K562 (cell line): ENCODE measurements at regions not wholly inside any gene's neighbourhood (a gene's known extent, or its start where the extent isn't known, plus 50 kb on each side); places are given as distances from the start of the nearest gene placed in this dataset.

Experiments
- ATAC-seq: fragments of 200-7000 bp; cut with Tn5 transposase; 3 replicates; pipeline ENCODE4 v1.9.1; 2020; ENCODE audit warnings: moderate library complexity
- BruUV-seq: library from RNA; stranded (reverse); fragments of 400-500 nt; replicated peaks from 2 replicates; lab custom pipeline; 2021; lab: Mats Ljungman, UMichigan
- CTCF ChIA-PET: fragments of 300-600 bp; formaldehyde crosslinking; extraction: SDS; loops from one replicate; lab custom pipeline; 2021; ENCODE audit warnings: low intra/inter-chr PET ratio; lab: Yijun Ruan, JAX
- POLR2A ChIA-PET: fragments of 300-600, 350-650 bp; sonication (Branson Sonifier 250); formaldehyde crosslinking; extraction: SDS; loops from one replicate; lab custom pipeline; 2021; ENCODE audit warnings: antibody characterized with exemption, inconsistent platforms; lab: Yijun Ruan, JAX
- DNase-seq, 4 experiments: peaks; one replicate each; pipeline versions ENCODE4 v3.0.0 to v3.0.0-alpha.2; 2011 to 2018; ENCODE audit warnings: low spot score in 3 of 4, mixed read lengths in 3 of 4; ENCODE audit errors: extremely low read depth in 1 of 4
- FAIRE-seq: peaks from 2 replicates; lab custom pipeline; 2011; peaks lifted over from hg19 to GRCh38; lab: Jason Lieb, UNC
- H2AFZ ChIP-seq: 2 replicates; pipeline ENCODE4 v1.6.0; 2011; ENCODE audit warnings: low read depth, low read length, control low read depth, inconsistent platforms
- H3K27ac ChIP-seq: fragments of 200-600 bp; 3 replicates; pipeline ENCODE4 v1.8.0; 2011; ENCODE audit warnings: low read depth, mild to moderate bottlenecking, control low read depth, inconsistent platforms, low read length, moderate library complexity, mixed read lengths; ENCODE audit errors: extremely low read depth
- H3K27me3 ChIP-seq, 2 experiments: fragments of 300-600 bp in 1 of 2; 2 replicates in 1 of 2; 3 replicates in 1 of 2; pipeline versions ENCODE4 v1.6.0 to v1.8.0; 2011; ENCODE audit warnings: inconsistent platforms in 2 of 2, low read length in 2 of 2, mild to moderate bottlenecking in 1 of 2, mixed read lengths in 1 of 2, moderate library complexity in 1 of 2; ENCODE audit not compliant: control insufficient read depth in 2 of 2, insufficient read depth in 2 of 2
- H3K36me3 ChIP-seq: fragments of 300-600 bp; 3 replicates; pipeline ENCODE4 v1.8.0; 2011; ENCODE audit warnings: mild to moderate bottlenecking, low read length, inconsistent platforms; ENCODE audit not compliant: control insufficient read depth, insufficient read depth
- H3K4me1 ChIP-seq, 2 experiments: fragments of 200-600 bp in 1 of 2; replicated peaks in 1 of 2; 2 replicates in 1 of 2; 3 replicates in 1 of 2; pipeline versions ENCODE4 v1.5.1 to v1.8.0; 2011; ENCODE audit warnings: inconsistent platforms in 2 of 2, low read length in 2 of 2, mild to moderate bottlenecking in 1 of 2, mixed read lengths in 1 of 2, moderate library complexity in 1 of 2; ENCODE audit not compliant: control insufficient read depth in 2 of 2, insufficient read depth in 2 of 2
- H3K4me2 ChIP-seq: 2 replicates; pipeline ENCODE4 v1.6.1; 2011; ENCODE audit warnings: low read length, control low read depth, inconsistent platforms, mixed read lengths; ENCODE audit not compliant: insufficient read depth
- H3K4me3 ChIP-seq: fragments of 200-600 bp; sonication (generic), shearing (Covaris generic); 2 replicates; pipeline ENCODE4 v1.5.1; 2016; ENCODE audit warnings: control low read depth, inconsistent platforms
- H3K79me2 ChIP-seq: fragments of 200-600 bp; 3 replicates; pipeline ENCODE4 v1.8.0; 2011; ENCODE audit warnings: low read length, inconsistent platforms; ENCODE audit not compliant: control insufficient read depth, insufficient read depth
- H3K9ac ChIP-seq, 2 experiments: 2 replicates each; pipeline versions ENCODE4 v1.6.0 to v1.6.1; 2011; ENCODE audit warnings: low read depth in 2 of 2, low read length in 2 of 2, control low read depth in 1 of 2, inconsistent platforms in 1 of 2, mild to moderate bottlenecking in 1 of 2, mixed read lengths in 1 of 2; ENCODE audit not compliant: insufficient read depth in 1 of 2
- H3K9me1 ChIP-seq: one replicate; pipeline ENCODE4 v1.6.0; 2011; ENCODE audit warnings: inconsistent platforms, mild to moderate bottlenecking, low read length, moderate library complexity; ENCODE audit not compliant: control insufficient read depth, insufficient read depth
- H3K9me3 ChIP-seq: replicated peaks from 2 replicates; pipeline ENCODE4 v1.5.1; 2011; ENCODE audit warnings: low read depth, low read length, inconsistent platforms; ENCODE audit not compliant: control insufficient read depth, insufficient read depth
- H4K20me1 ChIP-seq: replicated peaks from 2 replicates; pipeline ENCODE4 v1.6.1; 2011; ENCODE audit warnings: low read length, inconsistent platforms, mixed read lengths; ENCODE audit not compliant: control insufficient read depth, insufficient read depth
- IFI16 ChIP-seq: fragments of 250-450 bp; sonication (Bioruptor Pico); IDR thresholded peaks from 2 replicates; pipeline ENCODE4 v2.1.2; 2022; ENCODE audit warnings: mild to moderate bottlenecking, inconsistent platforms
- KDM1A ChIP-seq, 2 experiments: fragments of 450-650 bp; IDR thresholded peaks; 2 replicates each; pipeline ENCODE4 v1.6.1; 2016; ENCODE audit warnings: mild to moderate bottlenecking in 2 of 2
- SP2 ChIP-seq: IDR thresholded peaks from 2 replicates; pipeline ENCODE4 v1.6.1; 2011; ENCODE audit warnings: mild to moderate bottlenecking, low read depth, low read length, moderate library complexity; ENCODE audit not compliant: poor library complexity, severe bottlenecking; ENCODE audit errors: extremely low read depth
- WGBS: fragments of 100-300 bp; shearing (Covaris generic); methylation state at CpG from one replicate; pipeline ENCODE4 v1.1.6; 2016; ENCODE audit warnings: low coverage, mixed read lengths; ENCODE audit not compliant: insufficient coverage; ENCODE audit errors: missing lambda C conversion rate; 5-methylcytosine and 5-hydroxymethylcytosine counted together
- in situ Hi-C: fragments of 300-500 bp; cut with MboI; formaldehyde crosslinking; loops from 4 replicates; pipeline ENCODE4 v1.15.0; 2018; ENCODE audit warnings: inconsistent platforms, mixed read lengths
- intact Hi-C: fragments of 100-400 bp; cut with micrococcal nuclease; formaldehyde crosslinking; loops from 2 replicates; pipeline ENCODE4 v1.14.2; 2022
- TF ChIP-seq, protein P1 (sequence below): fragments of 450-650 bp; IDR thresholded peaks from 2 replicates; pipeline ENCODE4 v1.6.1; 2016

DNA sequence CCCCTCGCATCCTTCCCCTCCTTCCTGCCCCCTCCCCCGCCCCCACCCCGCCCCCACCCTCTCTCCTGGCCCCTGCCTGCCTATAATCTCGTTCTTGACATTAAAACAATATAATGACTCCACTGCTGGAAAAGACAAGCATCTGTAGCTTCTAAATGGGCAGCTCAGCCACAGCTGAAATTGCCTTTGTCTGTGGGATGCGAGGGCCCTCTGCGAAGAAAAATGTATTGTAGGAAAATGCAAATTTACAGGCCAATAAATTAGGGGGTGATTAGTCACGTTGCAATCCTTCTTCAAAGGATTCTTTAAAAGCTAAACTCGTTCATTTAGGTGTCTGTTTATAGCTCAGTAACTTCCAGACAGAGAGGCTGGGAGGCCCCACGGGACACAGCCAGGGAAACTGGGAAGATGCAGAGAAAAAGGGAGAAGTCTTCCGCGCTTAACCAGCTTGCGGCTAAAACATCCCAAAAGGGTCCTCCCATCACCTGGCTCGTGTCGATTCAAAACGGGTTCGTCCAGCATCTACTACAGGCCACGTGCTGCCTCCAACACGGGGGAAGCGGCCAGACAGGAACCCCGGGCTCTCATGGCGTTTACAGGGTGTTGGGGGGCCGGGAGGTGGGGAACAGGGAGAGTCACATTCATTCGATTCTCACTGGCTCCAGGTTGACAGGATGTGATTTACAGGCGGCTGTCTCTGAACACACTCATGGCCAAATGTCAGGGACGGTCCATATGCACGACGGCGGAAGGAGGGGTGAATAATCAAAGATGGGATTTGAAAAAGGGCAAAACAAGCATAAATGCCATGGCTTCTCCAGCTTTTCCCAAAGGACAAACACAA is 100.5 kb upstream of the ZBTB40 start (continued):
- TF ChIP-seq, protein P1, sequence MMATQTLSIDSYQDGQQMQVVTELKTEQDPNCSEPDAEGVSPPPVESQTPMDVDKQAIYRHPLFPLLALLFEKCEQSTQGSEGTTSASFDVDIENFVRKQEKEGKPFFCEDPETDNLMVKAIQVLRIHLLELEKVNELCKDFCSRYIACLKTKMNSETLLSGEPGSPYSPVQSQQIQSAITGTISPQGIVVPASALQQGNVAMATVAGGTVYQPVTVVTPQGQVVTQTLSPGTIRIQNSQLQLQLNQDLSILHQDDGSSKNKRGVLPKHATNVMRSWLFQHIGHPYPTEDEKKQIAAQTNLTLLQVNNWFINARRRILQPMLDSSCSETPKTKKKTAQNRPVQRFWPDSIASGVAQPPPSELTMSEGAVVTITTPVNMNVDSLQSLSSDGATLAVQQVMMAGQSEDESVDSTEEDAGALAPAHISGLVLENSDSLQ, result peak; percentile 48; the same call in 1 of the 2 replicates

DNA sequence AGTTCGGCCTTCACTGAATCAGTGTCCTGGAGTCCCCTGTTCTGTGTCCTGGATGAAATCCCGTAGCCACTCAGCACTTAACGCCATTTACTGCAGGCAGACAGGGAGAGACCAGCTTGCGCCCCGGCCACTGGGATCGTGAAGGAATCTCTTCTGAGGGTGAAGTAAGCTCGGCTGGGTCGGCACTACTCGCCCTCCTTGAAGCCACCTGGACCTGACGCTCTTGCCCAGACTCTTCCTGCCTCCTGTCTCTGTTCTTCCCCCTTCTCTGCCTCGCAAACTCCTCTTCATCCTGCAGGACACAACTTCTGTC is 99.9 kb upstream of the ZBTB40 start:
- Histone ChIP-seq H3K4me1 (no peaks in the 10 kb centered on the region), H2AFZ (no peak overlapping the region), H3K9me1 (no peaks in the 10 kb centered on the region), H3K9me3 (no peaks in the 10 kb centered on the region; the same call in 1 of the 2 replicates), H3K27ac (no peak overlapping the region), H3K9ac (no peak overlapping the region), H4K20me1 (peaks cover 16% of the 10 kb centered on the region), H3K27me3 (peaks cover 51 to 56% of the 10 kb centered on the region in 2 experiments), H3K4me3 (no peak overlapping the region), H3K36me3 (no peaks in the 10 kb centered on the region), H3K4me2 (no peak overlapping the region), H3K79me2 (no peaks in the 10 kb centered on the region)
- DNase-seq (no peak), ATAC-seq (no peak), FAIRE-seq (no peak)
- under 1% methylated on average over 11 of the region's 11 CpGs for WGBS
- intact Hi-C loops (no loop called here), in situ Hi-C loops (no loop called here)
- BruUV-seq, result no TSS peak
- ChIA-PET CTCF (no interaction called here), POLR2A (interaction anchor here (2.2 kb wide), 1 partner anchor 10 kb away, joined by 18 read pairs; no protein-coding TSS in a partner anchor)
- TF ChIP-seq SP2 (no peak), KDM1A (IDR thresholded peaks at IDR 0.05) (no peak), IFI16 (no peak)
